Hepatocyte (in vitro differentiated cells): ENCODE measurements at regions not wholly inside any gene's neighbourhood (a gene's known extent, or its start where the extent isn't known, plus 50 kb on each side); places are given as distances from the start of the nearest gene placed in this dataset.

Source experiments
- DNase-seq: peaks from one replicate; pipeline ENCODE4 v3.0.0-alpha.2; 2016; ENCODE audit warnings: low spot score
- H2AFZ ChIP-seq: fragments of 200-600 bp; sonication (generic); 2 replicates; pipeline ENCODE4 v1.6.0; 2016; ENCODE audit warnings: antibody characterized with exemption, mild to moderate bottlenecking
- H3K27ac ChIP-seq: fragments of 200-600 bp; sonication (generic); 2 replicates; pipeline ENCODE4 v1.5.1; 2016; ENCODE audit warnings: mild to moderate bottlenecking
- H3K27me3 ChIP-seq: fragments of 200-600 bp; sonication (generic); 2 replicates; pipeline ENCODE4 v1.6.1; 2016
- H3K36me3 ChIP-seq: fragments of 200-600 bp; sonication (generic); replicated peaks from 2 replicates; pipeline ENCODE4 v1.5.1; 2016; ENCODE audit warnings: low read depth; ENCODE audit not compliant: insufficient read depth
- H3K4me1 ChIP-seq: fragments of 200-600 bp; sonication (generic); 2 replicates; pipeline ENCODE4 v1.5.1; 2016; ENCODE audit warnings: mild to moderate bottlenecking, moderate library complexity; ENCODE audit not compliant: insufficient read depth
- H3K4me2 ChIP-seq: fragments of 200-600 bp; sonication (generic); 2 replicates; pipeline ENCODE4 v1.6.0; 2016
- H3K4me3 ChIP-seq: fragments of 200-600 bp; sonication (generic); 2 replicates; pipeline ENCODE4 v1.5.1; 2016; ENCODE audit warnings: mild to moderate bottlenecking
- H3K79me2 ChIP-seq: fragments of 200-600 bp; sonication (generic); 2 replicates; pipeline ENCODE4 v1.6.0; 2017; ENCODE audit warnings: mild to moderate bottlenecking
- H3K9me2 ChIP-seq: fragments of 200-600 bp; sonication (generic); replicated peaks from 2 replicates; pipeline ENCODE4 v1.6.0; 2017; ENCODE audit warnings: mild to moderate bottlenecking; ENCODE audit not compliant: insufficient read depth
- H3K9me3 ChIP-seq: fragments of 200-600 bp; sonication (generic); 2 replicates; pipeline ENCODE4 v1.5.1; 2016; ENCODE audit warnings: low read depth, mild to moderate bottlenecking
- H4K20me1 ChIP-seq: fragments of 200-600 bp; sonication (generic); 2 replicates; pipeline ENCODE4 v1.6.0; 2016; ENCODE audit warnings: mild to moderate bottlenecking; ENCODE audit not compliant: insufficient read depth, poor library complexity, severe bottlenecking
- CTCF ChIP-seq: fragments of 200-600 bp; sonication (generic); IDR thresholded peaks from 2 replicates; pipeline ENCODE4 v1.5.1; 2016; ENCODE audit warnings: antibody characterized with exemption, mild to moderate bottlenecking; ENCODE audit not compliant: poor library complexity
- EZH2 ChIP-seq: fragments of 200-600 bp; sonication (generic); IDR thresholded peaks from 2 replicates; pipeline ENCODE4 v1.6.1; 2016; ENCODE audit warnings: antibody characterized with exemption, mild to moderate bottlenecking, borderline replicate concordance
- EZH2phosphoT487 ChIP-seq: fragments of 200-600 bp; sonication (generic); IDR thresholded peaks from one replicate; pipeline ENCODE4 v1.6.1; 2018; ENCODE audit warnings: antibody characterized with exemption, mild to moderate bottlenecking, low read depth, moderate library complexity; ENCODE audit not compliant: unreplicated experiment, severe bottlenecking
- WGBS: methylation state at CpG from one replicate; pipeline ENCODE4 v1.1.6; 2016; ENCODE audit warnings: low lambda C conversion rate; ENCODE audit errors: missing lambda C conversion rate; 5-methylcytosine and 5-hydroxymethylcytosine counted together

- no peak overlapping the region for H3K4me3 ChIP-seq
- H3K27ac ChIP-seq = peak overlapping the region; percentile 67
- no peak for DNase-seq
- TF ChIP-seq EZH2 (no peak), EZH2phosphoT487 (no peak), CTCF (no peak)
- H3K4me1 ChIP-seq = peaks cover 13% of the 10 kb centered on the region
- no peak overlapping the region for H3K4me2 ChIP-seq
- no peaks in the 10 kb centered on the region for H3K27me3 ChIP-seq
- H2AFZ ChIP-seq = no peak overlapping the region
- no peaks in the 10 kb centered on the region for H3K79me2 ChIP-seq
- 66% methylated on average over 5 of the region's 5 CpGs for WGBS
- H3K9me2 ChIP-seq = no peaks in the 10 kb centered on the region
- H3K36me3 ChIP-seq = no peaks in the 10 kb centered on the region
- no peaks in the 10 kb centered on the region for H3K9me3 ChIP-seq
- H4K20me1 ChIP-seq = no peaks in the 10 kb centered on the region
Measured at GRCh38 chr1:168918860-168919741, 187.4 kb upstream of the ATP1B1 start.

GRCh38 chr1:168920456-168921094 is 185.9 kb upstream of the ATP1B1 start:
- Histone ChIP-seq H3K4me3 (no peak overlapping the region), H3K27ac (peak overlapping the region; percentile 67), H4K20me1 (no peaks in the 10 kb centered on the region), H3K4me2 (peak overlapping the region; percentile 1), H3K27me3 (no peaks in the 10 kb centered on the region), H3K79me2 (no peaks in the 10 kb centered on the region), H2AFZ (no peak overlapping the region), H3K9me2 (no peaks in the 10 kb centered on the region), H3K9me3 (no peaks in the 10 kb centered on the region), H3K4me1 (peaks cover 13% of the 10 kb centered on the region), H3K36me3 (no peaks in the 10 kb centered on the region)
- TF ChIP-seq CTCF = no peak
- no peak for TF ChIP-seq EZH2phosphoT487
- no peak for TF ChIP-seq EZH2
- 58% methylated on average over 6 of the region's 6 CpGs for WGBS
- peak; percentile 56 for DNase-seq

GRCh38 chr1:168921629-168922028 is 184.9 kb upstream of the ATP1B1 start:
- Histone ChIP-seq H3K79me2 (no peaks in the 10 kb centered on the region), H3K4me2 (no peak overlapping the region), H3K9me3 (no peaks in the 10 kb centered on the region), H4K20me1 (no peaks in the 10 kb centered on the region), H3K4me3 (no peak overlapping the region), H3K4me1 (peaks cover 13% of the 10 kb centered on the region), H3K27me3 (no peaks in the 10 kb centered on the region), H3K36me3 (no peaks in the 10 kb centered on the region), H3K27ac (peak overlapping the region; percentile 67), H2AFZ (no peak overlapping the region), H3K9me2 (no peaks in the 10 kb centered on the region)
- no peak for TF ChIP-seq EZH2phosphoT487
- TF ChIP-seq CTCF = no peak
- no peak for TF ChIP-seq EZH2
- 91% methylated on average over 3 of the region's 3 CpGs for whole genome bisulfite sequencing
- DNase-seq = no peak
